Rectal smooth muscle tissue (tissue), 1 donor: ENCODE measurements at regions not wholly inside any gene's neighbourhood (a gene's known extent, or its start where the extent isn't known, plus 50 kb on each side); places are given as distances from the start of the nearest gene placed in this dataset.
"Not testable (repeated sequence)": the region's sequence is repeated elsewhere in the genome, so short reads cannot be mapped to it uniquely, and the experiment has no call there.

Source experiments
- H3K27ac ChIP-seq: one replicate; pipeline ENCODE4 v1.7.0; 2013; ENCODE audit warnings: low read depth, low read length, inconsistent platforms
- H3K27me3 ChIP-seq: one replicate; pipeline ENCODE4 v1.7.0; 2013; ENCODE audit warnings: low read length; ENCODE audit not compliant: control insufficient read depth, insufficient read depth
- H3K36me3 ChIP-seq: one replicate; pipeline ENCODE4 v1.7.0; 2013; ENCODE audit warnings: low read length; ENCODE audit not compliant: control insufficient read depth, insufficient read depth
- H3K4me1 ChIP-seq: one replicate; pipeline ENCODE4 v1.7.0; 2013; ENCODE audit warnings: low read length; ENCODE audit not compliant: control insufficient read depth, insufficient read depth
- H3K4me3 ChIP-seq: one replicate; pipeline ENCODE4 v1.7.0; 2013; ENCODE audit warnings: low read length
- H3K9ac ChIP-seq: one replicate; pipeline ENCODE4 v1.7.0; 2013; ENCODE audit warnings: low read length

DNA sequence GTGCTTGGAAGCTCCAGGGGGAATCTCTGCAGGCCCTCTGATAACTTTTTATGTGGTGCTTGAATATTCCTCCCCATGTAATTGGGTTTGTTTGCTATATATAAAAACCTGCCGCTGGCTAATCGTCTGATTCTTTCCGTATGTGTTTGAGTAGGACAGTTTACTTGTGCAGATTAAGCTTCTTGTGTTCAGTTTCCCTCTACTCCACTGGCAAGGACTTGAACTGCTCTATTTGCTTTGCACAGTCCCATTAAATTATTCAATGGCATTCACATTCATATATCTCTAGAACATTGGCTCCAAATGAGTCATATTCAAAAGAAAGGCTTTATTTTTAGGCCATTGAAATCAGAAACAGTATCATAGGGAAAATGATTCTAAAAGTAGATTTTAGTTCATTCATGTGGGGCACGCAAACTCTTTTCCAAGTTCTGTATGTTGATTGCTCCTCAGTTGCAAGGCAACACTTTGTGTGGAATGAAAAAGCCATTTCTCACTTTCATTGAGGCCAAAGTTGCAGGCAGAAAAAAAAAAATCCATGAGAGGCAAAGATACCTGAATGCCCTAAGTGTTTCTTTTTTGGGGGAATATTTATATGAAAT lies 1682.3 kb upstream of the PIK3C3 start:
- H3K36me3 ChIP-seq = no peaks in the 10 kb centered on the region
- H3K4me1 ChIP-seq = peaks cover 13% of the 10 kb centered on the region
- H3K27me3 ChIP-seq = no peaks in the 10 kb centered on the region
- H3K9ac ChIP-seq = no peak overlapping the region
- peak overlapping the region; percentile 43 for H3K27ac ChIP-seq
- H3K4me3 ChIP-seq = no peak overlapping the region

DNA sequence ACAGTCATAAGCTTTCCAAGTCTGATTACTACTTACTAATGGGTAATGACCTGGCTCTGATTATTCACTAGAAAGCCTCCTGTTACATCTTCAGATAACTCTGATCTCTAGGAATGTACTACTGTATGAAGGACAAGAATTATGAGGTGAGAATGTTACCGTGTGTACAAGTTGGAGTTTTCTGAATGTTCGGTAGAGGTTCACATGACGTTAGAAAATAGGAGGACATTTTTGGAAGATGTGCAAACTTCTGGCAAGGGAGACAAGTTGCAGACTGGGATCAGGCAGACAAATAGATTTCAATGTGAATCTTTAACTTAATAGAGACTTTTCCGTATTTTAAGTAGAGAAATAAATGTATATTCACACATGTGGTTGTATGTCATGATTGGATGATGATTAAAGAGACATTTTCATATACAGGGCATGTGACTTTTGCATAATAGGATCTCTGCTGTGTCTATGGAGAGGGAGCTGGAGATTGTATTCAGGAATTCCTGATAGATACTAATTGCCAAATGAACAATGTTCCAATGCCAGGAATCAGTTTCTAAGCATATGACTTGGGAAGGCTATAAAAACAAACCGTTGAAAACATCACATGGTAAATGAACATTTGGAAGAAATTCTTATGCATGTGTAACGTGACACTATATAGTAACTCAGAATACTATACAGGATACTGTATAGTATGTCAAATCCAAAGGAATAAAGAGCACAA lies 1695.8 kb upstream of the PIK3C3 start:
- Histone ChIP-seq H3K9ac (no peak overlapping the region), H3K36me3 (no peaks in the 10 kb centered on the region), H3K4me1 (peaks cover 7% of the 10 kb centered on the region), H3K27ac (no peak overlapping the region), H3K27me3 (no peaks in the 10 kb centered on the region), H3K4me3 (no peak overlapping the region)

DNA sequence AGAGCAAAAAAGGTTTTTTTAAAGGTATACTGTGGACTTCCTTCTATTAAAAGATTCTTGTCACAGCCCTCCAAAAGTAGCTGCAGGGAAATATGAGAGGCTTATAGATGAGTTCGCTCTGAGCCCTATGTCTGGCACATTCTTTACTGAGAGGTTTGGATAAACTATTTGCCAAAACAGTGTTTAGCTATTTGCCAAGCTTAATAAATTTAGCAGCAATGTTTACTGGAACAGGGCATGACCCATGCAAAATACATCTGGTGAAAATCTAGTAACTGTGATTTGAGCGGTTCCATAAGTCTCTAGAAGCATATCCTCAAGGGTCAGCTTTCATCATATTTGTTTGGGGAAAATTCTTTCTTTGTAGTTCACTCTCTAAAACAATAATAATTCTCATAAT lies 1696.7 kb upstream of the PIK3C3 start:
- Histone ChIP-seq H3K27me3 (no peaks in the 10 kb centered on the region), H3K4me3 (no peak overlapping the region), H3K36me3 (no peaks in the 10 kb centered on the region), H3K4me1 (peaks cover 7% of the 10 kb centered on the region), H3K9ac (no peak overlapping the region), H3K27ac (peak overlapping the region; percentile 2)

DNA sequence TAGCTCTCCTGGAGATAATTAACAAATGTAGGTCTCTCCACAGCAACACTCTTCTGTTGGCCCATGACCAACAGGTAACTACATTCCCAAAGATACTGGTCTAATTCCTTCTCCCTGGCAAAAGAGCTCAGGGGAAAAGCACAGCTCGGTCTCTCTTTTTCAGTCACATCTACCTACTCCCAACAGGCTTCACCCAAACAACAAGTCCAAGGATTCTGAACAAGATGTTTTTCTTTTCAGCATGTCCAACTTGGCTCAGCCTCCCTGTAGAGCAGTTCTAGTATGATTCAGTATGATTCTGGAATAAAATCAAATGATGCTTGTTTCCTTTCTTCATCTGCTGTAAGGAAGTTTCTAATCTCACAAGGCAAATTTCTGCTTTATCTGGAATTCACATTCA lies 1704.8 kb upstream of the PIK3C3 start:
- Histone ChIP-seq H3K27ac (peak overlapping the region; percentile 38), H3K36me3 (no peaks in the 10 kb centered on the region), H3K27me3 (no peaks in the 10 kb centered on the region), H3K4me3 (no peak overlapping the region), H3K9ac (no peak overlapping the region), H3K4me1 (no peaks in the 10 kb centered on the region)

GRCh38 chr18:40249390-40250080 lies 1705.5 kb upstream of the PIK3C3 start:
- no peak overlapping the region for H3K4me3 ChIP-seq
- H3K9ac ChIP-seq = no peak overlapping the region
- no peaks in the 10 kb centered on the region for H3K4me1 ChIP-seq
- no peaks in the 10 kb centered on the region for H3K36me3 ChIP-seq
- H3K27me3 ChIP-seq = no peaks in the 10 kb centered on the region
- no peak overlapping the region for H3K27ac ChIP-seq

DNA sequence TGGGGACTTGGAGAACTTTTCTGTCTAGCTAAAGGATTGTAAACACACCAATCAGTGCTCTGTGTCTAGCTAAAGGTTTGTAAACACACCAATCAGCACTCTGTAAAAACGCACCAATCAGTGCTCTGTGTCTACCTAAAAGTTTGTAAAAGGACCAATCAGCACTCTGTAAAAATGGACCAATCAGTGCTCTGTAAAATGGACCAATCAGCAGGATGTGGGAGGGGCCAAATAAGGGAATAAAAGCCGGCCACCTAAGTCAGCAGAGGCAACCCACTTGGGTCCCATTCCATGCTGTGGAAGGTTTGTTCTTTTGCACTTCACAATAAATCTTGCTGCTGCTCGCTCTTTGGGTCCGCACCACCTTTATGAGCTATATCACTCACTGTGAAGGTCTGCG lies 1709.4 kb upstream of the PIK3C3 start:
- H3K4me1 ChIP-seq, H3K9ac ChIP-seq, H3K27ac ChIP-seq: not testable (repeated sequence)

DNA sequence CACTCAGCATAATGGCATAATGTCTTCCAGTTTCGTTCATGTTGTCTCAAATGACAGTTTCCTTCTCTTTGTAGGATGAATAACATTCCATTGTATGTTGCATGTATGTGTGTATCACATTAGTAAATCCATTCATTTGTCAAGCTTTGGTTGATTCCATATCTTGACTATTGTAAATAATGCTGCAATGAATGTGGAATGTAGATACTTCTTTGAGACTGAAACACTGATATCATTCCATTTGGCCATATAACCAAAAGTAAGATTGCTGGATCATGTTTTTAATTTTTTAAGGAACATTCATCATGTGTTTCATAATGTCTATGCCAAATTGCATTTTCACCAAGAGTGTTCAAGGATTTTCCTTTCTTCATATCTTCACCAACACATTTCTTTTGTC lies 1711.4 kb upstream of the PIK3C3 start:
- no peaks in the 10 kb centered on the region for H3K27me3 ChIP-seq
- no peaks in the 10 kb centered on the region for H3K4me1 ChIP-seq
- H3K27ac ChIP-seq = no peak overlapping the region
- no peak overlapping the region for H3K9ac ChIP-seq
- H3K36me3 ChIP-seq = no peaks in the 10 kb centered on the region
- no peak overlapping the region for H3K4me3 ChIP-seq

More for the DNA sequence above, 1709.4 kb upstream of the PIK3C3 start:
- H3K27me3 ChIP-seq, H3K4me3 ChIP-seq, H3K36me3 ChIP-seq: not testable (repeated sequence)

GRCh38 chr18:40235836-40236235 lies 1719.2 kb upstream of the PIK3C3 start:
- Histone ChIP-seq H3K4me3 (no peak overlapping the region), H3K27me3 (no peaks in the 10 kb centered on the region), H3K4me1 (no peaks in the 10 kb centered on the region), H3K27ac (no peak overlapping the region), H3K36me3 (no peaks in the 10 kb centered on the region), H3K9ac (no peak overlapping the region)

GRCh38 chr18:40235323-40235722 lies 1719.7 kb upstream of the PIK3C3 start:
- no peaks in the 10 kb centered on the region for H3K27me3 ChIP-seq
- no peak overlapping the region for H3K4me3 ChIP-seq
- no peaks in the 10 kb centered on the region for H3K36me3 ChIP-seq
- H3K9ac ChIP-seq = no peak overlapping the region
- no peaks in the 10 kb centered on the region for H3K4me1 ChIP-seq
- H3K27ac ChIP-seq = no peak overlapping the region

DNA sequence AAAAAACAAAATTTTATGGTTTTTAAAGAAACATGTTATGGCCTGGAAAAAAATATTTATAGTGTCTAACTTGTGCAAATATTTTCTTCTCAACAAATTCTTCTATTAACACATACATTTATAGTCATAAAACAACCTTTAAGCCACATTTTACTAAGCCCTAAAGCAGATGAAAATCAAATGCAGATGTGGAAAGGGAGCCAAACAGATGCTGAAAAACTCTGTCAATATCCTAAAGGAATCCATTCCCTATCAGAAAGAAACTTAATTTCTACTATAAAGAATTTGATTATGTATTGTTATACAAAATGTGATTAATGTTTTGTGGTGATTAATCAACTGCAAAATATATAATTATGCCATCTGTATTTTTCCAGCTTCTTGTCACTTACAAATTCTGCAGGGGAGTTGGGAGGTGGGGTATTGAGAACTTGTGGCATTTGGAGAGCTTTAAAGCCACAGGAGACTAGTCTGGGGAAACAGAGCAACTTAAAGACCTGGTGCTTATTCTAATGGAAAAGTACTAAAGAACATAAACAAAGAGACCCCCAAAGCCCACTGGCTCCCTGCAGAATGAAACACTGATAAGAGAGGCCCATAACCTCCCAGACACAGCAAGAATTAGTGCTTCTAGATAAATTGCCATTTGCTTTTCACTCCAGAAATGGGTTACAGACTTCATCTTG lies 1721.0 kb upstream of the PIK3C3 start:
- Histone ChIP-seq H3K27me3 (no peaks in the 10 kb centered on the region), H3K4me3 (no peak overlapping the region)

GRCh38 chr18:40222776-40223175 lies 1732.3 kb upstream of the PIK3C3 start:
- Histone ChIP-seq H3K27ac (no peak overlapping the region), H3K36me3 (no peaks in the 10 kb centered on the region), H3K27me3 (no peaks in the 10 kb centered on the region), H3K4me1 (peaks cover 4% of the 10 kb centered on the region), H3K4me3 (no peak overlapping the region), H3K9ac (no peak overlapping the region)

More for the DNA sequence above, 1721.0 kb upstream of the PIK3C3 start:
- Histone ChIP-seq H3K27ac (no peak overlapping the region), H3K9ac (no peak overlapping the region), H3K36me3 (no peaks in the 10 kb centered on the region), H3K4me1 (no peaks in the 10 kb centered on the region)

DNA sequence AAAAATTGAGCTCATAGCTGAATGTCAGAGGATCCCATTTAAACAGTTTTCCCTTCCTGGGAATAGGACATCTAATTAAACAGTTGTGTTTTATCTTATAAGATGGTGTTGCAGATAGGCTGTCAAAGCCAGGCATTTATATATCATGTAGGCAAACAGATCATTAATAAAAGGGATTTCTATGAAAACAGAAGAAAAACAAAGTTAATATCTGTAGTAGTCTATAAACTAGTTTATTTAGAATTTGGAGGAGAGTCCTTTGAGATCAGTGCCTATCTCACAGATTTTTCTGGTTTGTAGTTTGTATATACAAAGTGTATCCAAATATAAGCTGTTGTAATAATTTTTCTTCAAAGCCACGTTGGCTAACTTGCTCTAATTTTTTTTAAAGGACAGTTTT lies 1738.2 kb upstream of the PIK3C3 start:
- Histone ChIP-seq H3K4me3 (no peak overlapping the region), H3K36me3 (no peaks in the 10 kb centered on the region), H3K27me3 (no peaks in the 10 kb centered on the region), H3K4me1 (no peaks in the 10 kb centered on the region), H3K9ac (no peak overlapping the region), H3K27ac (no peak overlapping the region)
